PC-9 (cell line): ENCODE measurements at regions not wholly inside any gene's neighbourhood (a gene's known extent, or its start where the extent isn't known, plus 50 kb on each side); places are given as distances from the start of the nearest gene placed in this dataset.

Experiments
- CTCF ChIP-seq: fragments of 200-600 bp; sonication (generic); conservative IDR thresholded peaks from 2 replicates; pipeline ENCODE4 v1.6.1; 2017; ENCODE audit warnings: mixed run types, antibody characterized with exemption, mild to moderate bottlenecking, moderate library complexity
- EZH2 ChIP-seq: fragments of 200-600 bp; sonication (generic); IDR thresholded peaks from 2 replicates; pipeline ENCODE4 v1.8.0; 2017; ENCODE audit warnings: antibody characterized with exemption, low read depth

GRCh38 chr14:38125481-38126037, 82.1 kb upstream of the SSTR1 start:
- TF ChIP-seq CTCF (no peak), EZH2 (no peak)
